CD4-positive, alpha-beta memory T cell (primary cell): ENCODE measurements at regions not wholly inside any gene's neighbourhood (a gene's known extent, or its start where the extent isn't known, plus 50 kb on each side); places are given as distances from the start of the nearest gene placed in this dataset.

Source experiments
- CTCF ChIA-PET: fragments of 350-600 bp; sonication (Branson Sonifier 250); formaldehyde crosslinking; loops from one replicate; lab custom pipeline; 2021; ENCODE audit warnings: inconsistent platforms; ENCODE audit not compliant: partially characterized antibody; lab: Charles Lee
- POLR2A ChIA-PET: fragments of 350-600 bp; sonication (Branson Sonifier 250); formaldehyde crosslinking; loops from one replicate; lab custom pipeline; 2021; ENCODE audit not compliant: partially characterized antibody; lab: Charles Lee
- DNase-seq, 5 donors: peaks; one replicate each; pipeline versions ENCODE4 v3.0.0 to v3.0.0-alpha.2; 2020 to 2022; ENCODE audit warnings: mixed read lengths in 1 of 5
- H3K27ac ChIP-seq: one replicate; pipeline ENCODE4 v1.7.0; 2013; ENCODE audit warnings: low read depth, low read length
- H3K27me3 ChIP-seq: 2 replicates; pipeline ENCODE4 v1.7.0; 2013; ENCODE audit warnings: mild to moderate bottlenecking, low read length, moderate library complexity; ENCODE audit not compliant: insufficient read depth
- H3K36me3 ChIP-seq: 2 replicates; pipeline ENCODE4 v1.7.0; 2013; ENCODE audit warnings: mild to moderate bottlenecking, low read length, moderate library complexity; ENCODE audit not compliant: insufficient read depth
- H3K4me1 ChIP-seq: 2 replicates; pipeline ENCODE4 v1.7.0; 2013; ENCODE audit warnings: mild to moderate bottlenecking, low read length, moderate library complexity; ENCODE audit not compliant: insufficient read depth
- H3K4me3 ChIP-seq, 2 donors: one replicate each; pipeline ENCODE4 v1.7.0; 2013; ENCODE audit warnings: low read length in 2 of 2, mild to moderate bottlenecking in 1 of 2
- H3K9me3 ChIP-seq, 2 donors: one replicate each; pipeline ENCODE4 v1.7.0; 2013; ENCODE audit warnings: low read length in 2 of 2, control low read depth in 1 of 2; ENCODE audit not compliant: control insufficient read depth in 1 of 2
- H3K27ac Mint-ChIP-seq, 7 donors: one replicate each; pipeline ENCODE4 v1.8.0; 2020 to 2021; ENCODE audit warnings: mixed read lengths in 7 of 7, mild to moderate bottlenecking in 6 of 7, inconsistent platforms in 3 of 7, moderate library complexity in 3 of 7
- H3K27me3 Mint-ChIP-seq, 2 donors: one replicate each; pipeline ENCODE4 v1.8.0; 2020 to 2021; ENCODE audit warnings: mixed read lengths in 2 of 2
- H3K36me3 Mint-ChIP-seq, 2 donors: one replicate each; pipeline ENCODE4 v1.8.0; 2020 to 2021; ENCODE audit warnings: mixed read lengths in 2 of 2, inconsistent platforms in 1 of 2, mild to moderate bottlenecking in 1 of 2
- H3K4me1 Mint-ChIP-seq, 4 donors: one replicate each; pipeline ENCODE4 v1.8.0; 2020 to 2021; ENCODE audit warnings: mixed read lengths in 4 of 4, mild to moderate bottlenecking in 1 of 4
- H3K4me3 Mint-ChIP-seq, 8 donors: one replicate each; pipeline ENCODE4 v1.8.0; 2020 to 2021; ENCODE audit warnings: mixed read lengths in 8 of 8, mild to moderate bottlenecking in 7 of 8, moderate library complexity in 6 of 8, inconsistent platforms in 3 of 8
- H3K9me3 Mint-ChIP-seq, 8 donors: one replicate each; pipeline ENCODE4 v1.8.0; 2020 to 2021; ENCODE audit warnings: mixed read lengths in 8 of 8, mild to moderate bottlenecking in 5 of 8, inconsistent platforms in 3 of 8, moderate library complexity in 1 of 8
- intact Hi-C: fragments of 100-400 bp; cut with micrococcal nuclease; formaldehyde crosslinking; loops from one replicate; pipeline ENCODE4 v1.15.1; 2023

DNA sequence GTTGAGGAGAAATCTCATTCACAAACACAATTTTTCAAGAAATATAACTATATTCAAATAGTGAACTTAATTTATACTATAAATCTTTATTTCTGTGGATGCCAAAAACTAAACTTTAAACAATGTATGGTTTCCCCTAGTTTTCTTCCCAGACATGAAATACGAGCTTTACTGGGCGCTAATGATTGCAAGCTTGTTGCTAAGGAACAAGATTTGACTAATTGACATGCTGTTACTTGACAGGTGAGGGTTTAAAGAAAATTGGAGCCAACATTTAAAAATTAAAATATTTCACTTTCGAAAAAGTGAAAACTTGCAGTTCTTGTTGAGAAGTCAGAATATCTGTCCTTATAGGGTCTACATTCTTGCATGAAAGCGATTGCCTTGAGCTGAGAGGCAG is 381.0 kb downstream of the MEIS1 start:
- peaks cover 0 to 10% (median 4%) of the 10 kb centered on the region in 8 donors for H3K9me3 Mint-ChIP-seq
- Histone ChIP-seq H3K4me3 (no peak overlapping the region), H3K27me3 (no peaks in the 10 kb centered on the region), H3K36me3 (no peaks in the 10 kb centered on the region), H3K27ac (no peak overlapping the region), H3K4me1 (no peaks in the 10 kb centered on the region), H3K9me3 (no peaks in the 10 kb centered on the region)
- intact Hi-C loops = no loop called here
- CTCF ChIA-PET = no interaction called here
- POLR2A ChIA-PET = no interaction called here
- H3K36me3 Mint-ChIP-seq = no peaks in the 10 kb centered on the region
- no peak overlapping the region for H3K27ac Mint-ChIP-seq
- H3K27me3 Mint-ChIP-seq = no peaks in the 10 kb centered on the region
- DNase-seq = no peak
- H3K4me1 Mint-ChIP-seq = no peaks in the 10 kb centered on the region
- no peak overlapping the region for H3K4me3 Mint-ChIP-seq

DNA sequence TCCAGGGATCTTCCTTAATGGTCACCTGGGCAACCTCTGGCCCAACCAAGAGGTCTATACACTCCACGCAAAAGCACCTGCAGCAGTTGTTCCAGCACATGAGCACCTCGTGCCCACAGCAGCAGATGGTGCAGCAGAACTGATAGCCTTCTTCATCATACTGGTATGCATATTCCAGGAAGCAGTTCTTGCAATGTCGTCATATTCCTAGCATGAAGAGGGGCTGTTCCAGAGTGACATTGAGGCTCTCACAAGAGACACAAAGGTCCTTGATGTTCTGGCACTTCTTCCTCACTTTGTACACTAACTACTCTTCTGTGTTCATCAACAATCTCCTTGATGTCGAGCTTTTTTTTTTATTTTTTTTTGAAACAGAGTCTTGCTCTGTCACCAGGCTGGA is 386.2 kb downstream of the MEIS1 start:
- no peaks in the 10 kb centered on the region for H3K4me1 ChIP-seq
- ChIA-PET CTCF (no interaction called here), POLR2A (no interaction called here)
- Mint-ChIP-seq H3K4me1 (no peaks in the 10 kb centered on the region), H3K36me3 (no peaks in the 10 kb centered on the region), H3K27ac (no peak overlapping the region), H3K4me3 (no peak overlapping the region), H3K27me3 (no peaks in the 10 kb centered on the region), H3K9me3 (peaks cover 0 to 13% (median 5%) of the 10 kb centered on the region in 8 donors)
- intact Hi-C loops = no loop called here
- no peak for DNase-seq
- H3K27me3 ChIP-seq = no peaks in the 10 kb centered on the region
- H3K27ac ChIP-seq = no peak overlapping the region
- no peaks in the 10 kb centered on the region for H3K9me3 ChIP-seq
- no peak overlapping the region for H3K4me3 ChIP-seq
- no peaks in the 10 kb centered on the region for H3K36me3 ChIP-seq

DNA sequence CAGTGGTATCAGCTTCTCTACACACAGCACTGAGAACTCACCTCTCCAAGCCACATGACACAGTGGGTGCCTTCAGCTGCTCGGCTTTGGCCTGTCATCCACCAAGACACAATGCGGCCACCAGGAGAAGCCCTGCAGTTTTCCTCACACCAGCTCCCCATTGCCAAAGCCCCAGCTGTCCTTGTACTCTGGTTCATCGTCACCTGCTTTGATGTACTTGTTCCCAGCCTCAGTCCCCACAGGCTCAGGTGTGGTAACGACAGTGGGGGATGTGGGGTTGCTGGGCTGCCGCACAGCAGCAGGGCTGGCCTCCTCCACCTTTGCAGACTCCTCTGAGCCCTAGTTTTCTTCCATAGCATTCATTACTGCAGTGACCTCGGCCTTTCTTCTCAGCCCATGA is 387.3 kb downstream of the MEIS1 start:
- ChIA-PET POLR2A (no interaction called here), CTCF (no interaction called here)
- H3K4me3 Mint-ChIP-seq = no peak overlapping the region
- H3K9me3 Mint-ChIP-seq = peaks cover 0 to 13% (median 5%) of the 10 kb centered on the region in 8 donors
- intact Hi-C loops = no loop called here
- no peaks in the 10 kb centered on the region for H3K36me3 Mint-ChIP-seq
- no peaks in the 10 kb centered on the region for H3K27me3 ChIP-seq
- no peaks in the 10 kb centered on the region for H3K9me3 ChIP-seq
- no peak for DNase-seq
- no peaks in the 10 kb centered on the region for H3K27me3 Mint-ChIP-seq
- H3K27ac ChIP-seq = no peak overlapping the region
- H3K4me1 Mint-ChIP-seq = no peaks in the 10 kb centered on the region
- H3K27ac Mint-ChIP-seq = no peak overlapping the region
- H3K36me3 ChIP-seq = no peaks in the 10 kb centered on the region
- H3K4me1 ChIP-seq = no peaks in the 10 kb centered on the region
- H3K4me3 ChIP-seq = no peak overlapping the region

DNA sequence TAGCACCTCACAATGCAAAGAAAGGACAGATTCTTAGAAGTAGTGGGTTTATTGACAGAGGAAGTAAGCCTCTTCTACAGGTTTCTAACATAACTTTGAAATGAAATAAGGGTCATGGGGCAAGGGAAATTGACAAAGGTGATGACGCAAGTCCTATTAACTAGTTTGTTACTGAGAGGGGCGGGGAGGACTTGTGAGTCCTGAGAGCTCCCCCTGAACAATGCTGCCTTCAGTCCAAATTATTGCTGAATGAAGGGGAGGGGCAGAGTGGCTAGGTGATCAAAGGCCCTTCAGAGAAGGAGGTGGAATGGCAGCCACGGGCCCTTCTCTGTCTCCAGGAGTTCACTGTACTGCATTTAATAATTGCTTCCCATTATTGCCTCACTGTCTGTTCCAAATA is 390.0 kb downstream of the MEIS1 start:
- DNase-seq = no peak
- Mint-ChIP-seq H3K27ac (no peak overlapping the region), H3K36me3 (no peaks in the 10 kb centered on the region), H3K4me3 (no peak overlapping the region), H3K4me1 (no peaks in the 10 kb centered on the region), H3K27me3 (no peaks in the 10 kb centered on the region), H3K9me3 (peaks cover 0 to 17% (median 1%) of the 10 kb centered on the region in 8 donors)
- Histone ChIP-seq H3K27ac (no peak overlapping the region), H3K4me3 (no peak overlapping the region), H3K36me3 (no peaks in the 10 kb centered on the region), H3K4me1 (no peaks in the 10 kb centered on the region), H3K9me3 (no peaks in the 10 kb centered on the region), H3K27me3 (no peaks in the 10 kb centered on the region)
- POLR2A ChIA-PET = no interaction called here
- intact Hi-C loops = no loop called here
- CTCF ChIA-PET = no interaction called here

DNA sequence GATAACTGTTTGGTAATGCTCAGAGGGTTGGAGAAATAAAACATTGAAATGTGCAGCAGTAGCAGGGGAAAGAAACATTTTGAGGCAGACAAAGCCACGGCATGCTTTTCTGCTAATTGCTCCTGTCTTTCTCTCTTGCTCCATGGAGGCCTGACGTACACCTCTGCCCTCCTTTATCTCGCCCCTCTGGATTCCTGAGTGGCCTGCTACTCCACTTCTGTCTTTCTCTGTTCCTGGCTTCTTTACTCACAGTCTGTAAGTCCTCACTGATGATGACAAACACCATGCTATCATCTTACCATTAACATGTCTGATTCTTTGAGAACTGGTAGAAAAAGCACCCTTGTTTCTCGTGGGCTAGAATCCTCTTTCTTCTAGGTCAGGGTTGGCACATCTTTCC is 392.9 kb downstream of the MEIS1 start:
- Histone ChIP-seq H3K4me3 (no peak overlapping the region), H3K36me3 (no peaks in the 10 kb centered on the region), H3K4me1 (no peaks in the 10 kb centered on the region), H3K27ac (no peak overlapping the region), H3K9me3 (no peaks in the 10 kb centered on the region), H3K27me3 (no peaks in the 10 kb centered on the region)
- no peak overlapping the region for H3K4me3 Mint-ChIP-seq
- H3K9me3 Mint-ChIP-seq = peaks cover 0 to 13% (median 2%) of the 10 kb centered on the region in 8 donors
- H3K27ac Mint-ChIP-seq = no peak overlapping the region
- no peaks in the 10 kb centered on the region for H3K27me3 Mint-ChIP-seq
- intact Hi-C loops = no loop called here
- no peaks in the 10 kb centered on the region for H3K36me3 Mint-ChIP-seq
- CTCF ChIA-PET = no interaction called here
- DNase-seq = no peak
- no peaks in the 10 kb centered on the region for H3K4me1 Mint-ChIP-seq
- POLR2A ChIA-PET = no interaction called here

DNA sequence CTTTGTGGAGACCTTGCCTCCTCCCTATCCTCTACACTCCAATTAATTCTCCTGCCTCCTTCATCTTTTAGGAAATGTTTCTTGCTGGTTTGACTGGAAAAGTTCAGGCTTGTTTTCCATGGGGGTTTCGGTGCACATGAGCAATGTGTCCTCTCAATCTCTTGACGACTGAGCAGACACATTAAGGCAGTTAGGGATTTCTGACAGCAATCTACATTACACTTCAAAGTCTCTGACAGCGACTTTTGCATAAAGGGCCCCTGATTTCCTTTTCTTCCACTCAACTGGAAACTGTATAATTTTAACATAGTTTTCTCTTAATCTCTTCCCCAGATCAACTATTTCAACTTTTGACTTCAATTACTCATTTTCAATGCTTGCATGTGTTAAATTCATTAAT is 394.0 kb downstream of the MEIS1 start:
- DNase-seq = no peak
- Histone ChIP-seq H3K9me3 (no peaks in the 10 kb centered on the region), H3K27me3 (no peaks in the 10 kb centered on the region), H3K36me3 (no peaks in the 10 kb centered on the region), H3K4me3 (no peak overlapping the region), H3K27ac (no peak overlapping the region), H3K4me1 (no peaks in the 10 kb centered on the region)
- Mint-ChIP-seq H3K27ac (no peak overlapping the region), H3K9me3 (peaks cover 0 to 10% (median 2%) of the 10 kb centered on the region in 8 donors), H3K36me3 (no peaks in the 10 kb centered on the region), H3K4me1 (no peaks in the 10 kb centered on the region), H3K27me3 (no peaks in the 10 kb centered on the region), H3K4me3 (no peak overlapping the region)
- ChIA-PET POLR2A (no interaction called here), CTCF (no interaction called here)
- intact Hi-C loops = no loop called here

DNA sequence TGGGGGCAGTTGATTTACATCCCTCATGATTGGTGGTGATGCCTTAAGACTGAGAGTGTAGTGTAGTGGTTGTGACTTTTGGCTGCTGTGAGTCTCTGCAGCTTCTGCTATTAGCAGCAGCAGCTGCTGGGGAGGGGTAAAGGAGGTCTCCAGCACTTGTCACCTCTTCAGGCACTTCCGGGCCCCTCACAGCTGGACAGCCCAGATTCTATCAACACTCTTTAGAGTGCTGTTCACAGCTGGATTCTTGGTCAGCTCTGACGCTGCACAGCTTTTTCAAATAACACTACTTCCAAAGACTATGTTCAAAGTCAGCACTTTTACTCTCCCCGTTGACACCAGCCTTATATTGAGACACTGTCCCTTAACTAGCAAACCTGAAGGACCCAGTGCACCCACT is 396.0 kb downstream of the MEIS1 start:
- H3K27me3 Mint-ChIP-seq = no peaks in the 10 kb centered on the region
- CTCF ChIA-PET = no interaction called here
- H3K9me3 Mint-ChIP-seq = peaks cover 0 to 9% (median 3%) of the 10 kb centered on the region in 8 donors
- Histone ChIP-seq H3K27ac (no peak overlapping the region), H3K4me3 (no peak overlapping the region), H3K9me3 (no peaks in the 10 kb centered on the region), H3K4me1 (no peaks in the 10 kb centered on the region), H3K36me3 (no peaks in the 10 kb centered on the region), H3K27me3 (no peaks in the 10 kb centered on the region)
- no peak overlapping the region for H3K27ac Mint-ChIP-seq
- no peaks in the 10 kb centered on the region for H3K4me1 Mint-ChIP-seq
- H3K4me3 Mint-ChIP-seq = no peak overlapping the region
- no peak for DNase-seq
- POLR2A ChIA-PET = no interaction called here
- no peaks in the 10 kb centered on the region for H3K36me3 Mint-ChIP-seq
- intact Hi-C loops = no loop called here
